GM10248 (cell line): ENCODE measurements at regions not wholly inside any gene's neighbourhood (a gene's known extent, or its start where the extent isn't known, plus 50 kb on each side); places are given as distances from the start of the nearest gene placed in this dataset.
"Not testable (repeated sequence)": the region's sequence is repeated elsewhere in the genome, so short reads cannot be mapped to it uniquely, and the experiment has no call there.

ENCODE experiments used
- CTCF ChIA-PET: fragments of 300-600 bp; sonication (Branson Sonifier 250); formaldehyde crosslinking; extraction: SDS; loops from one replicate; lab custom pipeline; 2021; ENCODE audit warnings: antibody characterized with exemption; lab: Yijun Ruan, JAX
- POLR2A ChIA-PET: fragments of 350-650 bp; sonication (Branson Sonifier 250); formaldehyde crosslinking; extraction: SDS; loops from one replicate; lab custom pipeline; 2020; ENCODE audit warnings: antibody characterized with exemption; lab: Yijun Ruan, JAX
- DNase-seq: peaks from one replicate; pipeline ENCODE4 v3.0.0; 2012; ENCODE audit errors: extremely low spot score
- TF ChIP-seq, protein P1 (sequence below): IDR thresholded peaks from 2 replicates; pipeline ENCODE4 v1.5.1; 2012; ENCODE audit warnings: mild to moderate bottlenecking, low read depth; ENCODE audit errors: extremely low read depth, missing control alignments, control extremely low read depth

GRCh38 chr17:55986817-55987216 lies 166.5 kb upstream of the ANKFN1 start:
- TF ChIP-seq, protein P1, sequence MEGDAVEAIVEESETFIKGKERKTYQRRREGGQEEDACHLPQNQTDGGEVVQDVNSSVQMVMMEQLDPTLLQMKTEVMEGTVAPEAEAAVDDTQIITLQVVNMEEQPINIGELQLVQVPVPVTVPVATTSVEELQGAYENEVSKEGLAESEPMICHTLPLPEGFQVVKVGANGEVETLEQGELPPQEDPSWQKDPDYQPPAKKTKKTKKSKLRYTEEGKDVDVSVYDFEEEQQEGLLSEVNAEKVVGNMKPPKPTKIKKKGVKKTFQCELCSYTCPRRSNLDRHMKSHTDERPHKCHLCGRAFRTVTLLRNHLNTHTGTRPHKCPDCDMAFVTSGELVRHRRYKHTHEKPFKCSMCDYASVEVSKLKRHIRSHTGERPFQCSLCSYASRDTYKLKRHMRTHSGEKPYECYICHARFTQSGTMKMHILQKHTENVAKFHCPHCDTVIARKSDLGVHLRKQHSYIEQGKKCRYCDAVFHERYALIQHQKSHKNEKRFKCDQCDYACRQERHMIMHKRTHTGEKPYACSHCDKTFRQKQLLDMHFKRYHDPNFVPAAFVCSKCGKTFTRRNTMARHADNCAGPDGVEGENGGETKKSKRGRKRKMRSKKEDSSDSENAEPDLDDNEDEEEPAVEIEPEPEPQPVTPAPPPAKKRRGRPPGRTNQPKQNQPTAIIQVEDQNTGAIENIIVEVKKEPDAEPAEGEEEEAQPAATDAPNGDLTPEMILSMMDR, result no peak
- CTCF ChIA-PET, result interaction anchor here (0.6 kb wide), 1 partner anchor 23 kb away, joined by 3 read pairs; no protein-coding TSS in a partner anchor
- no peak for DNase-seq
- POLR2A ChIA-PET, result no interaction called here

- no peak for DNase-seq
- ChIA-PET POLR2A (no interaction called here), CTCF (interaction anchor here (0.9 to 1.5 kb wide), 3 partner anchors 9 to 22 kb away, joined by 3 read pairs; no protein-coding TSS in a partner anchor)
- TF ChIP-seq, protein P1, result no peak
These were observed 164.4 kb upstream of the ANKFN1 start for GRCh38 chr17:55988861-55989260.

DNA sequence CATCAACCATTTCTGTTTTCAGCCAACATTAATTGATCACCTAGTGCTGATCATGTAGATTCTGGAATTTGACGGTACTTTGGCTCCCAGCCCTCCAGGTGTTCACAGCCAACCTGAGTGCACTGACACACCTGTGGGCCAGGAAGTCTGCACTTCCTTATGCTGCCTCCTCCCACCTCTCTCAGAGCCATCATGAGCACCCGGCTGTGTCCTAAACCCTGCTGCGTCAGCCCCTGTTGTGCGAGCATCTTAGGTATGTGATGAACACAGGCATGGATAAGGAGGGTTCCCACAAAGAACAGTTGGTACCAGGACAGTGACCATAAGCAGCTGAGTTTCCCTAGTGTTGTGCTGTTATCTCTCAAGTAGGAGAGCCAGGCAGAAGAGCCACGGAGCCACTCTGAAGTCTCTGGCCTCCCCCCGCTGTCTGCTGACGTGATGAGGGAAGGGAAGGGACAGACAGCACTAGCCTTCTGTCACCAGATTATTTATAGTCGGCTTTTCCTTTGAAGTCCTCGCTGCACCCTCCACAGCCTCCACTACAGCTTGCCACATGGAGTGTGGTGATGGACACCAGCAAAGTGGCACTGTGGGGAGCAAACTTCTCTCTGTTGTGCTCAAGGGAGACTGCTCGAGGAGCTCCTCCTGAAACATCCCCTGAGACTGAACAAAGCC lies 162.8 kb upstream of the ANKFN1 start:
- ChIA-PET POLR2A (no interaction called here), CTCF (no interaction called here)
- TF ChIP-seq, protein P1, result no peak
- no peak for DNase-seq

DNA sequence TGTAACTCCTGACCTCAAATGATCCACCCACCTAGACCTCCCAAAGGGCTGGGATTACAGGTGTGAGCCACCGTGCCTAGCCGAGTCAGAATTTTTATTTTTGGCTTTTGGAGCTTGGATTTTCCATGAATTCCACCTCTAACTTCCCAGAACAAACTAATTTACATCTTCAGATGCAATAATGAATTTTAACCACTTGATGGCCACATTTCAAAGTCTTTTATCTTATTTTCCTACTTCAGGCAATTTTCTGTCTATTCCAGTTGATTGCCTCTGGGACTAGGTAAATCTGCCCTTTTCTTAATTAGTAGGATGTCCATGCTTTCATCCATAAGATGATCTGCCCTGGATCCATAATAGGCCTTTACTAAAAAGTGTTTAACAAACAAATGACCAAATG lies 156.4 kb upstream of the ANKFN1 start:
- DNase-seq, result no peak
- CTCF ChIA-PET, result no interaction called here

GRCh38 chr17:56000411-56000810 lies 152.9 kb upstream of the ANKFN1 start:
- ChIA-PET CTCF (no interaction called here), POLR2A (no interaction called here)
- TF ChIP-seq, protein P1, result no peak
- no peak for DNase-seq

More for the DNA sequence above, 156.4 kb upstream of the ANKFN1 start:
- POLR2A ChIA-PET, result no interaction called here
- TF ChIP-seq, protein P1, result no peak

GRCh38 chr17:56002656-56003055 lies 150.6 kb upstream of the ANKFN1 start:
- POLR2A ChIA-PET, CTCF ChIA-PET, DNase-seq: not testable (repeated sequence)
